GM12873 (cell line): ENCODE measurements at regions not wholly inside any gene's neighbourhood (a gene's known extent, or its start where the extent isn't known, plus 50 kb on each side); places are given as distances from the start of the nearest gene placed in this dataset.

Experiments used
- CTCF ChIP-seq: IDR thresholded peaks from 2 replicates; pipeline ENCODE4 v1.5.1; 2012; ENCODE audit warnings: low read depth, mild to moderate bottlenecking, moderate library complexity, low read length, control low read depth; ENCODE audit not compliant: insufficient read depth; ENCODE audit errors: missing control alignments

- TF ChIP-seq CTCF: no peak
These were observed 121.3 kb upstream of the GDF10 start for GRCh38 chr10:47178537-47179290.

- TF ChIP-seq CTCF: no peak
These were observed 120.7 kb upstream of the GDF10 start for GRCh38 chr10:47179291-47179647.

- TF ChIP-seq CTCF: no peak
These were observed 118.7 kb upstream of the GDF10 start for GRCh38 chr10:47181052-47181849.

GRCh38 chr10:47182934-47183703 is 116.9 kb upstream of the GDF10 start:
- TF ChIP-seq CTCF: no peak

- TF ChIP-seq CTCF: no peak
These were observed 116.3 kb upstream of the GDF10 start for GRCh38 chr10:47183704-47184041.

- TF ChIP-seq CTCF: no peak
These were observed 115.7 kb upstream of the GDF10 start for GRCh38 chr10:47184273-47184672.

GRCh38 chr10:47184724-47185330 is 115.2 kb upstream of the GDF10 start:
- no peak for TF ChIP-seq CTCF
